GM21717 (cell line): ENCODE measurements at regions not wholly inside any gene's neighbourhood (a gene's known extent, or its start where the extent isn't known, plus 50 kb on each side); places are given as distances from the start of the nearest gene placed in this dataset.

ENCODE experiments used
- ATAC-seq: cut with Tn5 transposase; IDR thresholded peaks from one replicate; pipeline ENCODE4 v1.9.1; 2021; ENCODE audit warnings: mild to moderate bottlenecking, moderate library complexity; ENCODE audit not compliant: unreplicated experiment

DNA sequence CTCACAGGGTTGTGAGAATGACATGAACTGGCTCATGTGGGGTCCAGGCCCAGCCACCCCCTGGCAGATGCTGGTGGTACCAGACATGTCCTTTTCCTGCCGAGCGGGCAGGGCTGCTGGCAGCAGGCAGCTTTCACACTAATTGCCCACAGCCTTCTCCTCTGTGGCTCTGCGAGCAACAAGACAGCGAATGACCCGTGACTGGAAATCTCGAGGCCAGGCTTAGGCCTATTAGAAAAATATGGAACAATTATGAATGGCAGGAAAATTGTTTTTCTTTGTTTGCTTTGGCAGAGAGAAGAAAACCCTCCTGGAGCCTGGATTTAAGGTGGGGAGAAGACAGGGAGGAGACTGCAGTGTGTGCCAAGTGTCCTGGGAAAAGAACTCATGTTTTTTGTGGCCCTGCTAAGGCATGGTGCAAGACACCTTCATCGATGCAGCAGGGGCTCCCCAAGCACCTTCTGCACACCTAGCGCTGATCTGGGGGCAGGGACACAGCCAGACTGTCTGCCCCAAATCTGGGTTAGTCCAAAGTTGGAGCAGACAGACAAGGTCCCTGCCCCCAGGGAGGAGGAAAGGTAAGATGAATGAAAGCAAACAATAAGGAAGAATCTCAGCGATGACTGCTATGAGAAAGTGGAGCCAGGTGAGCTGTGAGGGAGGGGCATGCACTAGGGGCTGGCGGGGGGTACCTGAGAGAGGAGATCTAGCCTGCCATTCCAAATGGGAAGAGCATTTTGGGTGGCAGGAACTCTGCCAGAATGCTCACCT is 193.8 kb upstream of the TLE3 start:
- ATAC-seq = no peak

DNA sequence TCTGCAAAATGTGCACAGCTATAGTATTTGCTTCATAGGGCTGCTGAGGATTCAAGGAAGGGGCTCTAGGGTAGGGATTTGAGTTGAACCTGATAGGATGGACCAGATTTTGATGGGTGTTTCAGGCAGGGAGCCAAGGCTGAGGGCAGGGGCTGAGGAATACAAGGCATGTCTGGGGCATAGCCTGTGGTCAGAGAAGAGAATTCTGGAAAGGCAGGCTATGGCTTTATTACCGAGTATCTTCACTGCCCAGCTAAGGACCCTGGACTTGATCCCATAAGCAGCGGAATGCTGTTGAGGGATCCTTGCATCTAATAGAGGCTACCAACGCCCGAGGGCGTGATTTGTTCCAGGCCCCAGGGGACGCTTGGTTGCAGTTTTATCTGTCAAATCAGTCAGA is 193.0 kb upstream of the TLE3 start:
- no peak for ATAC-seq

DNA sequence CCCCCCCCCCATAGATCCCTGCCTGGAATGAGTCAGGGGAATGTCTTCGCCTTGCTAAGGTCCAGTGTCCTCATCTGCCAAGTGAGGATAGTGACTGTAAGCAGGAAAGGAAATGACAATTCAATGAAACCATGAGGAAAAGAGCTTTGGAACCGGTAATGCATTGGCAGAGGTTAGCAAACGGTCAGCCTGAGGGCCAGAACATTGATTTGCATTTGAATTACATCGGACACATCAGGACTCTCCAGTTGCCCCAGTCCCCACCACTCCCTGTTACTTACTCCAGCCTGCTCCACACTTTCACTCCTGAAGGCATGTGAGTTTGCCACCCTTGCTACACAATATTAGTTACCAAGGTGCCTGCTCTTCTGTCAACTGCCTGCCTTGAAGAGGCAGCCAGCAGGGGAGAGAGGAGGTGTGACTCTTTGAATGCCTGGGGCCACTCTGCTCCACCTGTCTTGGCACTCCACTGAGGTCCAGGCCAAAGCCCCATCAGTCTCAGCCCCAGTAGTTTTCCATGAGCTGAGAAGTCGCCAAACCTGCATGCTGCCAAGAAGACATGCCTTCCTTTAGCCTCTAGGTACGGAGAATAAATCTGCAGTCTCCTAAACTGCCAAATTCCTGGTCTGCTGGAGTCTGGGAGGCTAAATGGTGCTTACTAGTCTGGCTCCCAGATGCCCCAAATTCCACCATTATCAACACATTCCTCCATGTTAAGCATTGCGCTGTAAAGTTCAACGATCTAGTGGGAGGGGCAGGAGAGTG is 191.7 kb upstream of the TLE3 start:
- no peak for ATAC-seq

DNA sequence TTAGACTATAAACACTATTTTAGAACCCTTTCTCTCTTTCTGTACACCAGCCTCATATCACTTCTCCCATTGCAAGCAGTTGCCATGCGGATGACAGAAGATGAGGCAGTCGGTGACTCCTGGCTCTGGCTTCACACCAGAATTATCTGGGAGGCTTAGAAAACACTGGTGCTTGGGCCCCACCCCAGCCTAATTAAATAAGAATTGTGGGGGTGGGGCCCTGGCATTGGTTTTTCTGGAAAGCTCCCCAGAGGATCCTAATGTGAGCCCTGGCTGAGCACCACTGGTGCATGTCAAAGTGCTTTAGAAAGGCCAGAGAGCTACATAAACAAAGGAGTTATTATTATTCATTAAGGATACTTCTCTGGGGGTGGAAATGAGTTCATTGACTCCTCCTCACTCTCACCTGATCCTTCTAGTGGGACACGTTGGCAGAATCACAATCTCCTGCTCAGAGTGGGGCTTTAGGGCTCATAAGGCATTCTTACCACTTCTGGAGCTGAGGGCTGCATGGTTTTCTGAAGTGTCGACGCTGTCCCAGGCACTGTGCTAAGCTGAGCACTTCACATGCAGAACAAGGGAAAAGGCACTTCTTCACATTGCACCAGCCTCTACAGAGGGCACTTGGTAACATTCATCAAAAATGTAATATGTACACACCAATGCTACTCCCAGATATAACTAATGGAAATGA is 188.5 kb upstream of the TLE3 start:
- ATAC-seq = no peak

DNA sequence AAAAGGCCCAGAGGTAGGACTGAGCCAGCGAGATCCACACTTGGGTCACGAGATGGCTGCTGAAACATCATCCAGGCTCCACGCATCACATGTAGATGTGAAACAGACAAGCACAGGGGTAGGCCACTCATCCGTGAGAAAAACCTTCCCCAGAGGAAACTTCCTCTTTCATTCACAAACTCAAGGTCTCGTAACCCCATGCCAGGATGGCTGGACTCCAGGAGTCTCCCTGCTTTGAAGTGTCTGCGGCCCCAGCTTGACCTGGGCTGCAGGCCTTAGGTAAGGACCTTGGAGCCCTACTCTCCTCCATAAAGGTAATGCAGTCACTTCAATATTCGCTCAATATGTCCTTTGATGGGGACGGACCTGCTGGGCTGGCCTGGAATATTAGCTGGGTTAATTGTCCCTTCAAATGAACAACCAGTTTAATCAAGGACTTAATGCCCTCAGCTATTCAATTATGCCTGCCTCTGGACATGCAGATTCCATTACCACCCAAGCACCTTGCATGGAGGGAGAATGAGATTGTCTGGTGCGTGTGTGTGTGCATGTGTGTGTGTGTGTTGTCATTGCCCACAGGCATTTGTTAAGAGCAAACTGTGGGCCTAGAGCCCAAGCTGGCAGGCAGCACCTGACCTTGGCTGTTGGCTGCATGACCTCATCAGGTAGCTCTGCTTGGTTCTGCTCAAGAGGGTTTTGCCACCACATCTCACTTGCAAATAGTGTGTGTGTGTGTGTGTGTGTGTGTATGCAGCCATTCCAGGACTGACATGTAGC is 186.9 kb upstream of the TLE3 start:
- ATAC-seq = no peak

DNA sequence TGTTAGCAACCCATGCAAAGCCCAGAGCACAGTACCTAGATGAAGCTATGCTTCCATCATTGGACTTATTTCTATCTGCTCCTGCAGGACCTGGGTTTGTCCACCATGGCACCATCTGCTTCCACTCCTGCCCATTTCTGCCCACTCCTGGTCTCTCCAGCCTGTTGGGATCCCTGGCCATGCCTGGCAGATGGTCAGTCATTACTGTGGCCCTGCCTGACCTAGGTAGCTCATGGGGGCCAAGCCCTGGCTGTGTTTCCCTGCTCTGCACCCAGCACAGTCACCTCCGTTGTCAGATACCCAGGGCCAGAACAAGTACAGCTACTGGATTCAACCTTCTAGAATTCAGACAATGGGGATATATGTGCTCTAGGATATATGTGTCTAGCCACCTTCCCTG is 185.8 kb upstream of the TLE3 start:
- no peak for ATAC-seq

DNA sequence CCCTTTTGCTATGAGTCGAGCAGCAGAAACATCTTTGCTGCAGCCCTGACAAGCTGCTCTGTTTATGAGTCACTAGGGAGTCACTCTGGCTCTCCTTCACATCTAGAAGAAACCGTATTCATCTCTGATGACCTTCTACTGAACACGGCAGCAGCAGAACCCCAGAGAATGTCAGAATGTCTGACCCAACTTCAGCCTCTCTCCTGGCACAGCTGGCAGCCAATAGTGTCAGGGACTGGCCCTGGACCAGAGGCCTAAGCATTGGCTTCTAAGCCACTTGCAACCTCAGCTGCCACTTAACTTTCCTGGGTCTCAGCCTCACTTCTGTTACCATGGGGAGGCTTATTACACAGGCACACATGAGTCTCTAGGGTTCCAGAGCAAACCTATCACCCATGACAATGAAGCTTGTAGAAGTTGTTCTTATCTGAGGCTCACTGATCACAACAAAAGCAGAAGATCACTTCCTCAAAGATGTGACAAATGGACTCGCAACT is 184.1 kb upstream of the TLE3 start:
- no peak for ATAC-seq

DNA sequence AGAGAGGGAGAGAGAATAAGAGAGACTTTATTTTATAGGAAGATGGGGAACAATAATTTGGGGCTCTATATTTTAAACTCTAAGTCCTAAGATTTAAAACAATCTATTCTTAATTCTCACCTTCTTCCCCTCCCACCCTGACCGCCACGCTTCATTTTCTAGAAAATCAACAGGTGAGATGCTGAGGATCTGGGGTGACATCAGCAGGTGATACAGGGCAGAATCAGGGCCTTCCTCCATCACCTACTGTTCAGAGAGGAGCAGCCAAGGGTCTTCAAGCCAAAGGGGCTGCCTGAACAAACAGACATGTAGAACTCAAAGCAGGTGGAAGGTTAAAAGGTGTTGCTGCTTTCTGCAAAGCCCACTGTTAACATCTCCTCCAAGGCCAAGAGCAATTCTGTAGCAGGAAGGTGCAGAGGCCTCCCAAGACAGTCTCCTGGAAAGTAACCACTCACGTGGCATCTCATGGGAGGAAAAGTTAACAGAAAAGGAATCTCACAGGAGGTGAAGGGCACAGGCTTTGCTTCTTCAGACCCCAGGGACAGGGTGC is 183.6 kb upstream of the TLE3 start:
- no peak for ATAC-seq

DNA sequence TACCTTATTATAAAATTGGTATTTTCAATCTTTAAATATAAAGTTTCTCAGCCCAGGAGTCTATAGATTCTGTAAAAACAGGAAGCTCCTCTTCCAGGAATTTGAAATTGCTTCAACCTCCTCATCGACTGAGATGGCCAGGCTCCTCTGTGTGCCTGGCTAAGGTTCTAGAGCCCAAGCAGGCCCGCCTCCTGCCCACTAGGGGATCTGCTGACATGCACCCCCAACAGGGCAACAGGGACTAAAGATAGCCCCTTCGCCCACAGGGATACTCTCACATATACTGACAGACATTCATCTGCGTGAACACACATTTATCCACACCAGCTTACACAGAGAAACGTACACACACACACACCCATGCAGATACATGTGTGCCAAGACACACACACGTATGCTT is 183.1 kb upstream of the TLE3 start:
- ATAC-seq = no peak

DNA sequence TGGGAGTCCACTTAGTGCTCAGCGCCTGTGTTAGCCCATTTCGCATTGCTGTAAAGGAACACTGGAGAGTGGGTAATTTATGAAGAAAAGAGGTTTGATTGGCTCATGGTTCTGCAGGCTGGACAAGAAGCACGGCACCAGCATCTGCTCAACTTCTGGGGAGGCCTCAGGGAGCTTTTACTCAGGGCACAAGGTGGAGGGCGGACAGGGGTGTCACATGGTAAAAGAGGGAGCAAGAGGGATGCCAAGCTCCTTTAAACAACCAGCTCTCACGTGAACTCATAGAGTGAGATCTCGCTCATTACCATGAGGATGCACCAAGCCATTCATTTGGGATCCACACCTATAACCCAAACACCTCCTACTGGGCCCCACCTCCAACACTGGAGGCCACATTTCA is 181.4 kb upstream of the TLE3 start:
- ATAC-seq = no peak

DNA sequence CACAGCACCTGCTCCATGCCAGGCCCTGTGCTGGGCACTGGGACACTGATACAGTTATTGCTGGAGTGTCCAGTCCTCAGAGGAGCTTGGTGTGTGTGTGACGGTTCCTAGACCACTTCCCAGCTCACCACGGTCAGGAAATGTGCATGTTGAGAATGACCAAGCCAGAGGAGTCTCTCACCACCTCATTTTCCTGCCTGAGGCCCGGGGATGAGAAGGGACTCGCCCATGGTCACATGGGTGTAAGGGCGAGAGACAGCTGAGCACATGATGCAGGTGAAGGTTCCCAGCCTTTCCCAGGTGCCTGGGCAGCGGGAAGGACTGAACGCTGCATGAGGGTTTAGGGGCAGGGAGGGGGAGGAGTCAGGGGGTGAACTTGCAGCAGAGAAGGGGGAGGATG is 180.9 kb upstream of the TLE3 start:
- no peak for ATAC-seq

DNA sequence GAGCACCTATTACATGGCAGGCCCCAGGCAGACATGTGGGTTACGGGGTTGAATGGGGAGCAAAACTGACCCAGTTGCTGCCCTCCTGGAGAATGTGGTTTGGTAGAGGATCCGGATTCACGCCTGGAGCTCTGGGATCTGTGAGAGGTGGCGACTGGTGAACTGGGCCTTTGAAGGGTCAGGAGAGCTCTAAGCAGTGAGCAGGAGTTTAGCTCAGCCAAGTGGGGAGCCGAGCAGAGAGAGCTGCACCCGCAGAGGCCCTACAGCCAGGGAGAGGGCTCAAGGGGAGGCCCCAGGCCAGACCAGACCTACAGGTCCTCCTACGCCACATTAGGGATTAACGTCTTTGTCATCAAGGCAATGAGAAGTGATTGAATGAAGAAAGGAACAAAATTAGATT is 179.8 kb upstream of the TLE3 start:
- ATAC-seq = no peak

DNA sequence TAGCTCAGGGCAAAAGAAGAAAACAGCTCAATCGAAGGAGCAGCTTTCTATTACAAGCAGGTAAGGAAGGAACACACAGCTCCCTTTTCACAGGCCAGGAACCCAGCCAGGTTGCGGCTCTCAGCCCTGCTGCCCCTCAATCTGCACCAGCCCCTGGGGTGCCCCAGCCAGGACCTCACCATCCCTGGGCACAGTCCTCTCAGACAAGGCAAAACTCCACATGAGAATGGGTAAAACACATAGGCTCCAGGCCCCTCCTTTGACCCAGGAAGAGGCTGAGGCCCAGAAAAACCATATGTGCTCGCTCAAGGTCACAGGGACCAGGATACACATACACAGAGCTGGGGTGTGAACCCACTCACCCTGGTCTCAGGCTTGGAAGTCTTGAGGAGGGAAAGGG is 178.7 kb upstream of the TLE3 start:
- ATAC-seq = no peak

DNA sequence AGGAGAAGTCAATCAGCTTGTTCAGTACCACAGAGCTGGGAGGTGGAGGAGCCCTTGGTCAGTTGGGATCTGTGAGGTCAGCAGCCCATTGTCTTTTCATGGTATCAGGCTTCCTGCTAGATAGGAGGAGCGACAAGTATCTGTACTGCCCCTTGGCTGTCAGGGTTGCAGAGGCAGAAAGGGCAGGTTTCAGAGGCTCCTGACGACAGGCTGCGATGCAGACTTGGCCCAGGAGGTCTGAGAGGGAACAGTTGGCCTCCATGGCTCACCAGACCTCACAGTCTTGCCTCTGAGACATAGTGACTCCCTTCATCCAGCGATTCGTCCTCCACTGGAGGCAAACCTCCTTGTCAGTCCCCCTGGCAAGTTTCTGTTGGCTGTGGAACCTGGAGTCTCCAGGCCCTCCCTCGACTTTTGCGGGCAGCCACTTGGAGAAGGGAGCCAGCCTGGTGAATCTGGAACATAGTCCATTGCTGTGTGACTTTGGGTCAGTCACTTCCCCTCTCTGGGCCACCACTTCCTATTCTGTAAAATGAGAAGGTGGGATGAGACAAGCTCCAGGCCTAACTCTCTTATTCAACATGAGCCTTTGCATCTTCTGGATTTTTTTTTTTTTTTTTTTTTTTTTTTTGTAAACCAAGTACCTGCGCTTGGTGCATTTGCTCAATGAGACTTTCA is 177.9 kb upstream of the TLE3 start:
- ATAC-seq = no peak

DNA sequence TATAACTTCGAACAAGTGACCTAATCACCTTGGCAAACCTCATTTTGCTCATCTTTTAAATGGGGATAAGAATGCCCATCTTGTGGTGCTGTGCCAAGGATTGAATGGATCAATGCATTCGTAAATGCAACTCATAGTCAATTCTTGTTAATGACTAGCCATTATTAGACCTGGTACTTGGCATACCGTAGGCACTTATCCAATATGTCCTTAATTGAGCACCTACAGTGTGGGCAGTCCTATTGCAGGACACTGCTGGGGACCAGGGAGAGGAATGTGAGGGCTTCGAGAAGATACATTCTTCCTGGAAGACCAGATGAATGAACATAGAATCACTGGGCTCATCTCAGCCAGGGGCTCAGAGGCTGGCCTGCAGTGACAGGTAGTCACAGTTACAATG is 177.2 kb upstream of the TLE3 start:
- no peak for ATAC-seq

DNA sequence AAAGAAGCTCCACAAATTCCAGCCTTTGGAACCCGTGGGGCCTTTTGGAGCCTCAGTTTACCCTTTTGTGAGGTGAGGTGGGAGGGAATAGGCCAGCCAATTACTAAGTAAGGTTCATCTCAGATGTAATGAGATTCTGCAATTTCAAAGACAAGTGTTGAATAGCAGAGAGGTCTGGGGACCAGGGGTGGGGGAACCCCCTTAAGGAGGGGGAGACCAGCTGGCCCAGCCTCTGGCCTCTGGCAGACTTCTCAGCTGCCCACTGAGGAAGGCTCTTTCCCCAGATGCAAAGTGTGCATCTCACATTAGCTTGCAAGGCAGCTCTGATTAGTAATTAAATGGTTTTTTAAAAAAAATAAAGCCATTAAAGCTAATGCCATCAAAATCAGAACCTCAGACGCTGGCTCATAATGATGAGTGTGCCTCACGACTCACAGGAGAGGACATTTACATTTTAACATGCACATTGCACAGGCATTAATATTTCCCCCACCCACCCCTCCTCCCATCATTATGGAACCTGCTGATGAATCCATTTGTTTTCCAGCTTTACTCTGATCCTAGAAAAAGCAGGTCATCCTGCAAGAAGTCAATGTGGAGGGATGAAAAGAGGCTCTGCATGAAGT is 176.7 kb upstream of the TLE3 start:
- no peak for ATAC-seq

DNA sequence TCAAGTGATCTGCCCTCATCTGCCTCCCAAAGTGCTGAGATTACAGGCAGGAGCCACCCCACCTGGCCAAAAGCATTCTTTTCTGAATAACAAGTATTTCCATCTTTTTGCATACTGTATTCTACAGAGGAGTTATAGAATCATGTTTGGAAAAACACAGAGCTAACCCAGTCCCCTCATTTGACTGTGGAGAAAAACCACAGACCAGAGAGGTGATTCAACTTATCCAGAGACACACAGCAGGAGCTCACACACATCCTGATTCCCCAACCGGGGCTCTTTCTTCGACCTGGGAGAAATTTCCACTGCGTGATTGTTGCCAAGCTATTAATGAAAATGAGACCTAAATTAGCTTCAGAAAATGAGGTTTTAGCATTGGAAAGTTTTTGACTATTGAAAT is 176.1 kb upstream of the TLE3 start:
- ATAC-seq = no peak

DNA sequence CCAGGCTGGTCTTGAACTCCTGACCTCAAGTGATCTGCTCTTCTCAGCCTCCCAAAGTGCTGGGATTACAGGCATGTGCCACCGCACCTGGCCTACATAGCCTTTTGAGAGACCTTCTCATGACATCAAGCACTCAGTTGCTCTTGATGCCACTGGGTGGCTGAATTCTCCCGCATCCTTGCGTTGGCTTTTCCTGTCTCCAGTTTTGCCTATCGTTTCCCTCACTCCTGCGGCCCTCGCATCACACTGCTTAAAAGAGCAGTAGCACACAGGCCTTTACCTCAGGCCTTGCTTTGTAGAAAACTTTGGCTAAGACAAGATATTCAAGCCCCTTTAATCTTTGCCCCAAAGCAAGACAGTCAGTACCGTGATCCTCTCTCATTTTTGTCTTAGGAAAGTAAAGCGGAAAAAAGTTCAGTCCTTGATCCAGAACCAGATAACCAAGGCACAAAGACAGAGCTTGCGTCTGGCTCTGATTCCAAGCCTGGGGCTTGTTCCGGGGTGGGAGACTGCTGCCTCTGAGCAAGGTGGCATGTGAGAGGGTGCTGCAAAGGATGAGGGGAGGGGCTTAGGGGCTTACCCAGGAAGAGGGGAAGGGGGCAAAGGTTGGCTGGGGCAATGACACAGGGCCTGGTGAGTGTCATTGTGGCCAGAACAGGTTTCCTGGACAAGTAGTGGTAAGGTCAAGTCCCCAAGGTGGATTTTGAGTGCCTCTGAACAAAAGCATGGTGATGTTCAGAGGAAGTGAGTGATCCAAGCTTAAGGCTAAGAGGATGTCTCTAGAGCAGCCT is 175.0 kb upstream of the TLE3 start:
- ATAC-seq = no peak
